ENCODE measurements at regions not wholly inside any gene's neighbourhood (a gene's known extent, or its start where the extent isn't known, plus 50 kb on each side); places are given as distances from the start of the nearest gene placed in this dataset.

DNA sequence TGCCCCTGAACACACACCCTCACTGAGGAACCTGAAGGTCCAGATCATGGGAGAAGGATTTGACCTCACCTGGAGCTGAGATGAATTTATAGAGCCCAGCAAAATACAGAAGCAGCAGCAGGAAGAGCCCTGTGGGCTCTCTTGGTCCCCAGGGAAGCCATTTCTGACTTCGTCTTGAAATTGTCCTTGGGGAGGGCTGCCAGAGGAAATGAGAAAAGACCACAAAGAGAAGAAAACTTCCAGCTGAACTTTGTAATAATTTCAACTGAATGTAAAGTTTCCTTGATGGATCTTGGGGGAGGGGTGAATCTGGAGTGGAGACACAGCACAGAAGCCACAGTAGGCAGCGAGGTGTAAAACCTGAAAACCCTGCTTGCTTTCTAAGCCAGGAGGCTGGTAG is 500.9 kb upstream of the NXPH2 start:
- Histone ChIP-seq H3K4me3 (no peak overlapping the region), H3K27ac (replicated peaks) (no peak overlapping the region), H3K27me3 (ENCODE audit: low read depth) (no peaks in the 10 kb centered on the region), H3K36me3 (no peaks in the 10 kb centered on the region), H3K9me3 (replicated peaks) (peaks cover 48% of the 10 kb centered on the region), H3K4me1 (no peaks in the 10 kb centered on the region)
- TF ChIP-seq, protein P1, sequence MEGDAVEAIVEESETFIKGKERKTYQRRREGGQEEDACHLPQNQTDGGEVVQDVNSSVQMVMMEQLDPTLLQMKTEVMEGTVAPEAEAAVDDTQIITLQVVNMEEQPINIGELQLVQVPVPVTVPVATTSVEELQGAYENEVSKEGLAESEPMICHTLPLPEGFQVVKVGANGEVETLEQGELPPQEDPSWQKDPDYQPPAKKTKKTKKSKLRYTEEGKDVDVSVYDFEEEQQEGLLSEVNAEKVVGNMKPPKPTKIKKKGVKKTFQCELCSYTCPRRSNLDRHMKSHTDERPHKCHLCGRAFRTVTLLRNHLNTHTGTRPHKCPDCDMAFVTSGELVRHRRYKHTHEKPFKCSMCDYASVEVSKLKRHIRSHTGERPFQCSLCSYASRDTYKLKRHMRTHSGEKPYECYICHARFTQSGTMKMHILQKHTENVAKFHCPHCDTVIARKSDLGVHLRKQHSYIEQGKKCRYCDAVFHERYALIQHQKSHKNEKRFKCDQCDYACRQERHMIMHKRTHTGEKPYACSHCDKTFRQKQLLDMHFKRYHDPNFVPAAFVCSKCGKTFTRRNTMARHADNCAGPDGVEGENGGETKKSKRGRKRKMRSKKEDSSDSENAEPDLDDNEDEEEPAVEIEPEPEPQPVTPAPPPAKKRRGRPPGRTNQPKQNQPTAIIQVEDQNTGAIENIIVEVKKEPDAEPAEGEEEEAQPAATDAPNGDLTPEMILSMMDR (IDR thresholded peaks at IDR 0.05; ENCODE audit: borderline replicate concordance): no peak
- intact Hi-C loops (cut with micrococcal nuclease): no loop called here
- no peak for DNase-seq

DNA sequence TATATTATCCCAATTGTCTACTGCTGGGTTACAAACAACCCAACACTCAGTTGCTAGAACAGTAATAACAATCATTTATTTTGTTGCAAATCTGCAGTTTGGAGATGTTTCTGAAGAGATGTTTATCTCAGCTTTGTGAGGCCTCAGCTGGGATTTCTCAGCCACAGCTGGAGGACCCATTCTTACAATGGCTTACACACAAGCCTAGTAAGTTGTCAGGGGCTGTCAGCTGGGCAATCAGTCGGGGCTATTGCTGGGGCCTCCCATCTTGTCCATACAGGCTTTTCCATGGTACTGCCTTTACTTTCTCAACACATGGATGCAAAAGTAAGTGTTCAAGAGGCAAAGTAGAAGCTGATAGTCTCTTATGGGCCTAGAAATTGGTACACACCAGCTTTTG is 491.7 kb upstream of the NXPH2 start:
- Histone ChIP-seq H3K27ac (replicated peaks) (no peak overlapping the region), H3K4me1 (no peaks in the 10 kb centered on the region), H3K36me3 (no peaks in the 10 kb centered on the region), H3K9me3 (replicated peaks) (no peaks in the 10 kb centered on the region), H3K4me3 (no peak overlapping the region), H3K27me3 (ENCODE audit: low read depth) (no peaks in the 10 kb centered on the region)
- intact Hi-C loops (cut with micrococcal nuclease): no loop called here
- TF ChIP-seq, protein P1 (IDR thresholded peaks at IDR 0.05; ENCODE audit: borderline replicate concordance): no peak
- DNase-seq: no peak

DNA sequence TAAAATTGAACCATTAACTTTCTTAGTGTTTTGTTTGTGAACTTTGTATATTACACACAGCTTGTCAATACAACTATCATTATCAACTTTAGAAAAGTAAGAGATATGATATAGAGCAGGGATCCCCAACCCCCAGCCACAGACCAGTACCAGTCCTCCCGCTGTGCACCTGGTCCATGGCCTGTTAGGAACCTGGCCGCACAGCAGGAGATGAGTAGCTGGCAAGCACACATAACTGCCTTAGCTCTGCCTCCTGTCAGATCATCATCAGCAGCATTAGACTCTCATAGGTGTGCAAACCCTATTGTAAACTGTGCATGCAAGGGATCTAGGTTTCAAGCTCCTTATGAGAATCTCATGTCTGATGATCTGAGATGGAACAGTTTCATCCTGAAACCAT is 491.0 kb upstream of the NXPH2 start:
- Histone ChIP-seq H3K4me1 (no peaks in the 10 kb centered on the region), H3K4me3 (no peak overlapping the region), H3K27me3 (ENCODE audit: low read depth) (no peaks in the 10 kb centered on the region), H3K9me3 (replicated peaks) (no peaks in the 10 kb centered on the region), H3K27ac (replicated peaks) (no peak overlapping the region), H3K36me3 (no peaks in the 10 kb centered on the region)
- TF ChIP-seq, protein P1 (IDR thresholded peaks at IDR 0.05; ENCODE audit: borderline replicate concordance): no peak
- intact Hi-C loops (cut with micrococcal nuclease): no loop called here
- no peak for DNase-seq

DNA sequence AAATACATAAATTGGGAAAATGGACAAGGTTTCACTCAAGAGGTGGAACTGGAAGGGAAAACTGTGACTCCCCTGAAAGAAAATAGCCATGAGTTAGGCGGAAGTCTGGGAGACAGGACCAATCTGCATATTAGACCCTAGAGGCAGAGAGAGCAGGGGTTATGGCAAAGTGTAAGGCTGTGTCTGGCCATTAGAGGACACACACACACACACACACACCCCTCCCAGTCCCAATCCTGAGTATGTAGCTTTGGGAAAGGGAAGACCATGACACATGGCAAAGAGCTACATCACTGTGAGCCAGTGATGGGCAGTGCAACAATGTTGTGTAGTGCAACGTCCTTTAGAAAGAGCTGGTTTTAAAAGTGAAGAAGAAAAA is 479.9 kb upstream of the NXPH2 start:
- intact Hi-C loops (cut with micrococcal nuclease): no loop called here
- H3K4me3 ChIP-seq: no peak overlapping the region
- TF ChIP-seq, protein P1 (IDR thresholded peaks at IDR 0.05; ENCODE audit: borderline replicate concordance): no peak
- no peaks in the 10 kb centered on the region for H3K9me3 ChIP-seq (replicated peaks)
- no peaks in the 10 kb centered on the region for H3K36me3 ChIP-seq
- H3K4me1 ChIP-seq: no peaks in the 10 kb centered on the region
- no peak overlapping the region for H3K27ac ChIP-seq (replicated peaks)
- H3K27me3 ChIP-seq (ENCODE audit: low read depth): no peaks in the 10 kb centered on the region
- no peak for DNase-seq

DNA sequence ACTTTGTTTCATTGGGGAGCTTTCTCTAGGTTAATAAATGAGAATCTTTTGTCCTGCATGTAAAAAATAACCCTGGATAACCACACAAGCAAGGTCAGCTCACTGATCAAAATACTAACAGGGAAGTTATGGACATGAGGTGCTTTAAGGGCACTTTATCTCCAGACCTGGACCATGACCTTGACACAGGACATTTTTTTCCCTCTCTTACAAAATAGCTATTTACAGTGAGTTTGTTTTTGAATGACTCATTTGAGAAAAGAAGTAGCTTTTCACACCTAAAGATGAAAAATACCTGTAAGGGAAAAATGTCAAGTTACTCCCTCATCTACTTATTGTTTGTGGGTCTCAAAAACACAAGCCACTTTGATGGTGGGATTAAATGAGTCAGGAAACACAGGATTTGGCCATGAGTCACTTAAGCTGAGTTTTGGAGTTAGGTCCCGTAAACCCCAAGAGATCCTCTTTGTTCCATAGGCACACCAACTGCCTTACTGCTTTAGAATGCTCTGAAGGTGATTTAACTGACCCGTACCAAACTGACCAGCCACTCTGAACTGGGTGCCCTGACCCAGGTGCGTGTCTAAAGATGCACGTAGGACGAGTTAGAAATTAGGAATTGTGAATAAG is 479.3 kb upstream of the NXPH2 start:
- Histone ChIP-seq H3K4me1 (no peaks in the 10 kb centered on the region), H3K36me3 (no peaks in the 10 kb centered on the region), H3K27me3 (ENCODE audit: low read depth) (no peaks in the 10 kb centered on the region), H3K9me3 (replicated peaks) (no peaks in the 10 kb centered on the region), H3K4me3 (no peak overlapping the region), H3K27ac (replicated peaks) (no peak overlapping the region)
- DNase-seq: no peak
- intact Hi-C loops (cut with micrococcal nuclease): no loop called here
- TF ChIP-seq, protein P1 (IDR thresholded peaks at IDR 0.05; ENCODE audit: borderline replicate concordance): no peak
